Activated naive CD4-positive, alpha-beta T cell treated with anti-CD3 and anti-CD28 coated beads for 36 hours (primary cell): ENCODE measurements at regions not wholly inside any gene's neighbourhood (a gene's known extent, or its start where the extent isn't known, plus 50 kb on each side); places are given as distances from the start of the nearest gene placed in this dataset.
"Not testable (repeated sequence)": the region's sequence is repeated elsewhere in the genome, so short reads cannot be mapped to it uniquely, and the experiment has no call there.

Experiments
- CTCF ChIA-PET: fragments of 350-600 bp; sonication (Branson Sonifier 250); formaldehyde crosslinking; loops from one replicate; lab custom pipeline; 2021; ENCODE audit warnings: antibody characterized with exemption; lab: Charles Lee
- DNase-seq: peaks from one replicate; pipeline ENCODE4 v3.0.0-alpha.2; 2020
- H3K27ac Mint-ChIP-seq: one replicate; pipeline ENCODE4 v1.8.0; 2021; ENCODE audit warnings: mild to moderate bottlenecking, mixed read lengths
- H3K27me3 Mint-ChIP-seq: one replicate; pipeline ENCODE4 v1.8.0; 2021; ENCODE audit warnings: low read depth, mixed read lengths
- H3K36me3 Mint-ChIP-seq: one replicate; pipeline ENCODE4 v1.8.0; 2021; ENCODE audit warnings: low read depth, mixed read lengths
- H3K4me1 Mint-ChIP-seq: one replicate; pipeline ENCODE4 v1.8.0; 2021; ENCODE audit warnings: low read depth, mixed read lengths
- H3K4me3 Mint-ChIP-seq: one replicate; pipeline ENCODE4 v1.8.0; 2021; ENCODE audit warnings: mild to moderate bottlenecking, moderate library complexity, mixed read lengths
- H3K9me3 Mint-ChIP-seq: one replicate; pipeline ENCODE4 v1.8.0; 2021; ENCODE audit warnings: mixed read lengths
- intact Hi-C: fragments of 100-400 bp; cut with micrococcal nuclease; formaldehyde crosslinking; loops from one replicate; pipeline ENCODE4 v1.15.1; 2023

GRCh38 chr16:72729552-72729951, 318.4 kb downstream of the ZFHX3 start:
- H3K4me1 Mint-ChIP-seq, H3K36me3 Mint-ChIP-seq, intact Hi-C loops, H3K4me3 Mint-ChIP-seq, H3K27ac Mint-ChIP-seq, H3K27me3 Mint-ChIP-seq, DNase-seq: not testable (repeated sequence)
- CTCF ChIA-PET, result interaction anchor here (0.7 kb wide), 1 partner anchor 17 kb away, joined by 3 read pairs; no protein-coding TSS in a partner anchor
- H3K9me3 Mint-ChIP-seq, result peaks cover 11% of the 10 kb centered on the region

GRCh38 chr16:72728516-72728915, 319.4 kb downstream of the ZFHX3 start:
- Mint-ChIP-seq H3K27ac (no peak overlapping the region), H3K9me3 (peaks cover 10% of the 10 kb centered on the region), H3K4me3 (no peak overlapping the region), H3K4me1 (no peaks in the 10 kb centered on the region), H3K36me3 (no peaks in the 10 kb centered on the region), H3K27me3 (no peaks in the 10 kb centered on the region)
- intact Hi-C loops, result no loop called here
- no peak for DNase-seq
- CTCF ChIA-PET, result no interaction called here

GRCh38 chr16:72727565-72727964, 320.4 kb downstream of the ZFHX3 start:
- no peak for DNase-seq

GRCh38 chr16:72725643-72726042, 322.3 kb downstream of the ZFHX3 start:
- DNase-seq, result no peak
- H3K27ac Mint-ChIP-seq, result no peak overlapping the region
- no peaks in the 10 kb centered on the region for H3K36me3 Mint-ChIP-seq
- H3K27me3 Mint-ChIP-seq, result no peaks in the 10 kb centered on the region
- H3K9me3 Mint-ChIP-seq, result peaks cover 3% of the 10 kb centered on the region
- CTCF ChIA-PET, result interaction anchor here (1.1 kb wide), 1 partner anchor 9 kb away, joined by 3 read pairs; no protein-coding TSS in a partner anchor
- no peaks in the 10 kb centered on the region for H3K4me1 Mint-ChIP-seq
- intact Hi-C loops, result no loop called here
- H3K4me3 Mint-ChIP-seq, result no peak overlapping the region

More at GRCh38 chr16:72727565-72727964, 320.4 kb downstream of the ZFHX3 start:
- Mint-ChIP-seq H3K27me3 (no peaks in the 10 kb centered on the region), H3K4me1 (no peaks in the 10 kb centered on the region), H3K27ac (no peak overlapping the region), H3K36me3 (no peaks in the 10 kb centered on the region), H3K4me3 (no peak overlapping the region), H3K9me3 (peaks cover 10% of the 10 kb centered on the region)
- CTCF ChIA-PET, result no interaction called here
- intact Hi-C loops, result no loop called here

GRCh38 chr16:72723781-72724180, 324.1 kb downstream of the ZFHX3 start:
- intact Hi-C loops, result no loop called here
- Mint-ChIP-seq H3K4me1 (no peaks in the 10 kb centered on the region), H3K9me3 (no peaks in the 10 kb centered on the region), H3K27me3 (no peaks in the 10 kb centered on the region), H3K4me3 (no peak overlapping the region), H3K36me3 (no peaks in the 10 kb centered on the region), H3K27ac (no peak overlapping the region)
- CTCF ChIA-PET, result no interaction called here
- no peak for DNase-seq

GRCh38 chr16:72722552-72722951, 325.4 kb downstream of the ZFHX3 start:
- CTCF ChIA-PET, result no interaction called here
- Mint-ChIP-seq H3K36me3 (no peaks in the 10 kb centered on the region), H3K27ac (no peak overlapping the region), H3K9me3 (no peaks in the 10 kb centered on the region), H3K4me1 (no peaks in the 10 kb centered on the region), H3K4me3 (no peak overlapping the region), H3K27me3 (no peaks in the 10 kb centered on the region)
- intact Hi-C loops, result no loop called here
- DNase-seq, result no peak

GRCh38 chr16:72721981-72722380, 325.9 kb downstream of the ZFHX3 start:
- no peaks in the 10 kb centered on the region for H3K9me3 Mint-ChIP-seq
- no peak overlapping the region for H3K4me3 Mint-ChIP-seq
- CTCF ChIA-PET, result no interaction called here
- H3K4me1 Mint-ChIP-seq, result no peaks in the 10 kb centered on the region
- H3K27me3 Mint-ChIP-seq, result no peaks in the 10 kb centered on the region
- no peak overlapping the region for H3K27ac Mint-ChIP-seq
- H3K36me3 Mint-ChIP-seq, result no peaks in the 10 kb centered on the region
- intact Hi-C loops, result no loop called here
- no peak for DNase-seq

GRCh38 chr16:72715267-72715666, 332.7 kb downstream of the ZFHX3 start:
- H3K4me1 Mint-ChIP-seq, result no peaks in the 10 kb centered on the region
- no peak overlapping the region for H3K27ac Mint-ChIP-seq
- H3K27me3 Mint-ChIP-seq, result no peaks in the 10 kb centered on the region
- peaks cover 17% of the 10 kb centered on the region for H3K9me3 Mint-ChIP-seq
- intact Hi-C loops, result no loop called here
- H3K36me3 Mint-ChIP-seq, result peaks cover 29% of the 10 kb centered on the region
- DNase-seq, result no peak
- CTCF ChIA-PET, result interaction anchor here (0.6 kb wide), 1 partner anchor 42 kb away, joined by 4 read pairs; no protein-coding TSS in a partner anchor
- H3K4me3 Mint-ChIP-seq, result no peak overlapping the region

GRCh38 chr16:72711823-72712222, 336.1 kb downstream of the ZFHX3 start:
- intact Hi-C loops, result no loop called here
- no peak for DNase-seq
- H3K27me3 Mint-ChIP-seq, result no peaks in the 10 kb centered on the region
- H3K36me3 Mint-ChIP-seq, result peaks cover 29% of the 10 kb centered on the region
- H3K9me3 Mint-ChIP-seq, result peaks cover 25% of the 10 kb centered on the region
- CTCF ChIA-PET, result no interaction called here
- no peak overlapping the region for H3K4me3 Mint-ChIP-seq
- no peak overlapping the region for H3K27ac Mint-ChIP-seq
- no peaks in the 10 kb centered on the region for H3K4me1 Mint-ChIP-seq

GRCh38 chr16:72705801-72706200, 342.1 kb downstream of the ZFHX3 start:
- Mint-ChIP-seq H3K4me3 (no peak overlapping the region), H3K4me1 (no peaks in the 10 kb centered on the region), H3K27ac (no peak overlapping the region), H3K36me3 (peaks cover under 1% of the 10 kb centered on the region), H3K9me3 (peaks cover 11% of the 10 kb centered on the region), H3K27me3 (no peaks in the 10 kb centered on the region)
- CTCF ChIA-PET, result no interaction called here
- DNase-seq, result no peak
- intact Hi-C loops, result no loop called here

GRCh38 chr16:72704746-72705372, 343.1 kb downstream of the ZFHX3 start:
- no peaks in the 10 kb centered on the region for H3K27me3 Mint-ChIP-seq
- CTCF ChIA-PET, result no interaction called here
- intact Hi-C loops, result no loop called here

GRCh38 chr16:72689851-72690250, 358.1 kb downstream of the ZFHX3 start:
- H3K27ac Mint-ChIP-seq, result no peak overlapping the region
- peaks cover 3% of the 10 kb centered on the region for H3K9me3 Mint-ChIP-seq
- CTCF ChIA-PET, result no interaction called here
- DNase-seq, result no peak
- no peaks in the 10 kb centered on the region for H3K4me1 Mint-ChIP-seq
- intact Hi-C loops, result no loop called here
- no peaks in the 10 kb centered on the region for H3K36me3 Mint-ChIP-seq
- H3K27me3 Mint-ChIP-seq, result no peaks in the 10 kb centered on the region
- no peak overlapping the region for H3K4me3 Mint-ChIP-seq

More at GRCh38 chr16:72704746-72705372, 343.1 kb downstream of the ZFHX3 start:
- Mint-ChIP-seq H3K36me3 (no peaks in the 10 kb centered on the region), H3K4me3 (no peak overlapping the region), H3K9me3 (peaks cover 7% of the 10 kb centered on the region), H3K27ac (no peak overlapping the region), H3K4me1 (no peaks in the 10 kb centered on the region)
- no peak for DNase-seq

GRCh38 chr16:72680732-72681131, 367.2 kb downstream of the ZFHX3 start:
- no peaks in the 10 kb centered on the region for H3K36me3 Mint-ChIP-seq
- intact Hi-C loops, result no loop called here
- H3K27me3 Mint-ChIP-seq, result no peaks in the 10 kb centered on the region
- CTCF ChIA-PET, result no interaction called here
- no peaks in the 10 kb centered on the region for H3K4me1 Mint-ChIP-seq
- no peak overlapping the region for H3K4me3 Mint-ChIP-seq
- H3K9me3 Mint-ChIP-seq, result peaks cover 4% of the 10 kb centered on the region
- H3K27ac Mint-ChIP-seq, result no peak overlapping the region
- DNase-seq, result no peak
